PC-9 (cell line): ENCODE measurements at regions not wholly inside any gene's neighbourhood (a gene's known extent, or its start where the extent isn't known, plus 50 kb on each side); places are given as distances from the start of the nearest gene placed in this dataset.

Experiments used
- EZH2 ChIP-seq: fragments of 200-600 bp; sonication (generic); IDR thresholded peaks from 2 replicates; pipeline ENCODE4 v1.8.0; 2017; ENCODE audit warnings: antibody characterized with exemption, low read depth
- TF ChIP-seq, protein P1 (sequence below): fragments of 200-600 bp; sonication (generic); conservative IDR thresholded peaks from 2 replicates; pipeline ENCODE4 v1.6.1; 2017; ENCODE audit warnings: mixed run types, antibody characterized with exemption, mild to moderate bottlenecking, moderate library complexity

DNA sequence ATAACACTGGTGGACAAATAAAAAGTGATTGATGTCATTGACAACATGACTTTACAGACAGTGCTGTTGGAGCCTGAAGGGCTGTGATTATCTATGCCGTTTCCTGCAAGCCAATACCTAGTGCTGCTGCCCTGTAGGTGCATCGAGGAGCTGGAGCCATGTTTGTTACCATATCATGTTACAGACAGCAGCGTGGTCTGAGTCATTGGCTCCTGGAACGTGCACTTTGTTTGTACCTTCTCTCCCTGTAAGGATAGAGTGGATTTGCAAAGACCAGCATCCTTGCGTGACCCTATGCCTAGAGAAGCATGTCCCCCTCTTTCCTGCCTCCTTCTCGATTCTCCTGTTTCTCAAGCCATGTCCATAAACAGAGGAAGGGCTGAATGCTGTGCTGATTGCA is 597.2 kb downstream of the TYW1 start:
- TF ChIP-seq, protein P1, sequence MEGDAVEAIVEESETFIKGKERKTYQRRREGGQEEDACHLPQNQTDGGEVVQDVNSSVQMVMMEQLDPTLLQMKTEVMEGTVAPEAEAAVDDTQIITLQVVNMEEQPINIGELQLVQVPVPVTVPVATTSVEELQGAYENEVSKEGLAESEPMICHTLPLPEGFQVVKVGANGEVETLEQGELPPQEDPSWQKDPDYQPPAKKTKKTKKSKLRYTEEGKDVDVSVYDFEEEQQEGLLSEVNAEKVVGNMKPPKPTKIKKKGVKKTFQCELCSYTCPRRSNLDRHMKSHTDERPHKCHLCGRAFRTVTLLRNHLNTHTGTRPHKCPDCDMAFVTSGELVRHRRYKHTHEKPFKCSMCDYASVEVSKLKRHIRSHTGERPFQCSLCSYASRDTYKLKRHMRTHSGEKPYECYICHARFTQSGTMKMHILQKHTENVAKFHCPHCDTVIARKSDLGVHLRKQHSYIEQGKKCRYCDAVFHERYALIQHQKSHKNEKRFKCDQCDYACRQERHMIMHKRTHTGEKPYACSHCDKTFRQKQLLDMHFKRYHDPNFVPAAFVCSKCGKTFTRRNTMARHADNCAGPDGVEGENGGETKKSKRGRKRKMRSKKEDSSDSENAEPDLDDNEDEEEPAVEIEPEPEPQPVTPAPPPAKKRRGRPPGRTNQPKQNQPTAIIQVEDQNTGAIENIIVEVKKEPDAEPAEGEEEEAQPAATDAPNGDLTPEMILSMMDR, result no peak
- TF ChIP-seq EZH2, result no peak
